ENCODE measurements at regions not wholly inside any gene's neighbourhood (a gene's known extent, or its start where the extent isn't known, plus 50 kb on each side); places are given as distances from the start of the nearest gene placed in this dataset.
"Not testable (repeated sequence)": the region's sequence is repeated elsewhere in the genome, so short reads cannot be mapped to it uniquely, and the experiment has no call there.

GRCh38 chr5:40112875-40113274 lies 566.8 kb upstream of the PTGER4 start:
- FAIRE-seq = no peak
- no peak for TF ChIP-seq CTCF (IDR thresholded peaks at IDR 0.05; ENCODE audit: insufficient read depth, low read length, severe bottlenecking)
- H3K27me3 ChIP-seq (ENCODE audit: control insufficient read depth, insufficient read depth, low read length) = no peaks in the 10 kb centered on the region
- H3K4me3 ChIP-seq (ENCODE audit: low read depth, low read length) = no peak overlapping the region
- no peak for DNase-seq (ENCODE audit: low read depth)
- no peaks in the 10 kb centered on the region for H3K36me3 ChIP-seq (ENCODE audit: control insufficient read depth, insufficient read depth, low read length)

GRCh38 chr5:40111036-40111435 lies 568.7 kb upstream of the PTGER4 start:
- H3K4me3 ChIP-seq (ENCODE audit: low read depth, low read length); H3K27me3 ChIP-seq (ENCODE audit: control insufficient read depth, insufficient read depth, low read length); DNase-seq (ENCODE audit: low read depth); H3K36me3 ChIP-seq (ENCODE audit: control insufficient read depth, insufficient read depth, low read length); FAIRE-seq: not testable (repeated sequence)

GRCh38 chr5:40108764-40109390 lies 570.8 kb upstream of the PTGER4 start:
- not testable (repeated sequence) for H3K27me3 ChIP-seq (ENCODE audit: control insufficient read depth, insufficient read depth, low read length); FAIRE-seq; H3K4me3 ChIP-seq (ENCODE audit: low read depth, low read length); H3K36me3 ChIP-seq (ENCODE audit: control insufficient read depth, insufficient read depth, low read length)
- peak; percentile 67 for DNase-seq (ENCODE audit: low read depth)

- FAIRE-seq; DNase-seq (ENCODE audit: low read depth); H3K27me3 ChIP-seq (ENCODE audit: control insufficient read depth, insufficient read depth, low read length); H3K36me3 ChIP-seq (ENCODE audit: control insufficient read depth, insufficient read depth, low read length); H3K4me3 ChIP-seq (ENCODE audit: low read depth, low read length): not testable (repeated sequence)
Measured at GRCh38 chr5:40107786-40108185, 571.9 kb upstream of the PTGER4 start.

- Histone ChIP-seq H3K4me3 (ENCODE audit: low read depth, low read length) (no peak overlapping the region), H3K36me3 (ENCODE audit: control insufficient read depth, insufficient read depth, low read length) (no peaks in the 10 kb centered on the region), H3K27me3 (ENCODE audit: control insufficient read depth, insufficient read depth, low read length) (no peaks in the 10 kb centered on the region)
- DNase-seq (ENCODE audit: low read depth) = no peak
- no peak for FAIRE-seq
- no peak for TF ChIP-seq CTCF (IDR thresholded peaks at IDR 0.05; ENCODE audit: insufficient read depth, low read length, severe bottlenecking)
Measured at GRCh38 chr5:40106847-40107246, 572.9 kb upstream of the PTGER4 start.

GRCh38 chr5:40098313-40098712 lies 581.4 kb upstream of the PTGER4 start:
- Histone ChIP-seq H3K27me3 (ENCODE audit: control insufficient read depth, insufficient read depth, low read length) (no peaks in the 10 kb centered on the region), H3K4me3 (ENCODE audit: low read depth, low read length) (no peak overlapping the region), H3K36me3 (ENCODE audit: control insufficient read depth, insufficient read depth, low read length) (no peaks in the 10 kb centered on the region)
- FAIRE-seq (no peak), DNase-seq (ENCODE audit: low read depth) (no peak)
- TF ChIP-seq CTCF (IDR thresholded peaks at IDR 0.05; ENCODE audit: insufficient read depth, low read length, severe bottlenecking) = no peak

- Histone ChIP-seq H3K4me3 (ENCODE audit: low read depth, low read length) (no peak overlapping the region), H3K36me3 (ENCODE audit: control insufficient read depth, insufficient read depth, low read length) (no peaks in the 10 kb centered on the region), H3K27me3 (ENCODE audit: control insufficient read depth, insufficient read depth, low read length) (no peaks in the 10 kb centered on the region)
- FAIRE-seq (no peak), DNase-seq (ENCODE audit: low read depth) (peak; percentile 71)
- no peak for TF ChIP-seq CTCF (IDR thresholded peaks at IDR 0.05; ENCODE audit: insufficient read depth, low read length, severe bottlenecking)
Measured at GRCh38 chr5:40093550-40093949, 586.2 kb upstream of the PTGER4 start.

All from bronchial epithelial cell (primary cell).